Loucy (cell line): ENCODE measurements at regions not wholly inside any gene's neighbourhood (a gene's known extent, or its start where the extent isn't known, plus 50 kb on each side); places are given as distances from the start of the nearest gene placed in this dataset.

Experiments
- EZH2phosphoT487 ChIP-seq: fragments of 200-600 bp; IDR thresholded peaks from 2 replicates; pipeline ENCODE4 v1.6.1; 2018; ENCODE audit warnings: antibody characterized with exemption, mild to moderate bottlenecking, moderate library complexity, borderline replicate concordance
- TF ChIP-seq, protein P1 (sequence below): fragments of 200-600 bp; sonication (generic); conservative IDR thresholded peaks from 2 replicates; pipeline ENCODE4 v1.5.1; 2014; ENCODE audit warnings: mild to moderate bottlenecking, antibody characterized with exemption, low read length

DNA sequence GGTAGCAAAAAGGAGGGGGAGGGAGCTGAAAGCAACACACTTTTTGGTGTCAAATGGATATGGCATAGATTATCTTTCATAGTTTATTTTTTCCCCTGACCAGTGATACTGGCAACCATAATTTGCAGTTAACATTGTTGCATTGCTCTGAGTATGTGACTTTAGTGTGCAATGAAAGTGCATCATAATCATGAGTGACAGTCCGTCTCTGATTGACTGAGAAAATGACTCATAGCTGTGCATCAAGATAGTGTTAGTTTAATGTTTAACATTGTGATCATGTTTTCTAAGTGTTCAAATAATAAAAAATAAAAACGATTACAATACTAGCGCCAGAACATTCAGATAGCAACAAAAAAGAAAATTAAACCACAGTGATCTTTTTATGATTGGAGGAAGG is 952.4 kb upstream of the TENM4 start:
- TF ChIP-seq, protein P1, sequence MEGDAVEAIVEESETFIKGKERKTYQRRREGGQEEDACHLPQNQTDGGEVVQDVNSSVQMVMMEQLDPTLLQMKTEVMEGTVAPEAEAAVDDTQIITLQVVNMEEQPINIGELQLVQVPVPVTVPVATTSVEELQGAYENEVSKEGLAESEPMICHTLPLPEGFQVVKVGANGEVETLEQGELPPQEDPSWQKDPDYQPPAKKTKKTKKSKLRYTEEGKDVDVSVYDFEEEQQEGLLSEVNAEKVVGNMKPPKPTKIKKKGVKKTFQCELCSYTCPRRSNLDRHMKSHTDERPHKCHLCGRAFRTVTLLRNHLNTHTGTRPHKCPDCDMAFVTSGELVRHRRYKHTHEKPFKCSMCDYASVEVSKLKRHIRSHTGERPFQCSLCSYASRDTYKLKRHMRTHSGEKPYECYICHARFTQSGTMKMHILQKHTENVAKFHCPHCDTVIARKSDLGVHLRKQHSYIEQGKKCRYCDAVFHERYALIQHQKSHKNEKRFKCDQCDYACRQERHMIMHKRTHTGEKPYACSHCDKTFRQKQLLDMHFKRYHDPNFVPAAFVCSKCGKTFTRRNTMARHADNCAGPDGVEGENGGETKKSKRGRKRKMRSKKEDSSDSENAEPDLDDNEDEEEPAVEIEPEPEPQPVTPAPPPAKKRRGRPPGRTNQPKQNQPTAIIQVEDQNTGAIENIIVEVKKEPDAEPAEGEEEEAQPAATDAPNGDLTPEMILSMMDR, result no peak
- TF ChIP-seq EZH2phosphoT487, result no peak
